Mucosa of rectum (tissue), 2 donors: ENCODE measurements at regions not wholly inside any gene's neighbourhood (a gene's known extent, or its start where the extent isn't known, plus 50 kb on each side); places are given as distances from the start of the nearest gene placed in this dataset.

Experiments used
- H3K27ac ChIP-seq, 2 donors: one replicate each; pipeline ENCODE4 v1.7.0; 2013; ENCODE audit warnings: inconsistent platforms in 2 of 2, low read depth in 2 of 2, low read length in 2 of 2
- H3K27me3 ChIP-seq, 2 donors: one replicate each; pipeline ENCODE4 v1.7.0; 2013; ENCODE audit warnings: low read length in 2 of 2; ENCODE audit not compliant: control insufficient read depth in 2 of 2, insufficient read depth in 2 of 2
- H3K36me3 ChIP-seq, 2 donors: one replicate each; pipeline ENCODE4 v1.7.0; 2013; ENCODE audit warnings: low read length in 2 of 2; ENCODE audit not compliant: control insufficient read depth in 2 of 2, insufficient read depth in 2 of 2
- H3K4me1 ChIP-seq, 2 donors: one replicate each; pipeline ENCODE4 v1.7.0; 2013; ENCODE audit warnings: low read length in 2 of 2, mild to moderate bottlenecking in 1 of 2; ENCODE audit not compliant: control insufficient read depth in 2 of 2, insufficient read depth in 2 of 2
- H3K4me3 ChIP-seq, 2 donors: one replicate each; pipeline ENCODE4 v1.7.0; 2013; ENCODE audit warnings: low read length in 2 of 2
- H3K9ac ChIP-seq, 2 donors: one replicate each; pipeline ENCODE4 v1.7.0; 2013; ENCODE audit warnings: low read length in 2 of 2, low read depth in 1 of 2, mild to moderate bottlenecking in 1 of 2
- H3K9me3 ChIP-seq, 2 donors: one replicate each; pipeline ENCODE4 v1.7.0; 2013; ENCODE audit warnings: low read length in 2 of 2; ENCODE audit not compliant: control insufficient read depth in 2 of 2
- donor health status: healthy.
- donor health status: Normal muscosa, but diverticular disease.

GRCh38 chr12:132407992-132408391, 78.6 kb upstream of the GALNT9 start:
- no peak overlapping the region for H3K4me3 ChIP-seq
- no peaks in the 10 kb centered on the region for H3K9me3 ChIP-seq
- H3K4me1 ChIP-seq = no peaks in the 10 kb centered on the region
- H3K9ac ChIP-seq = no peak overlapping the region
- no peak overlapping the region for H3K27ac ChIP-seq
- H3K27me3 ChIP-seq = peaks cover 0 to 7% of the 10 kb centered on the region in 2 donors
- H3K36me3 ChIP-seq = no peaks in the 10 kb centered on the region

GRCh38 chr12:132407451-132407961, 78.1 kb upstream of the GALNT9 start:
- Histone ChIP-seq H3K9me3 (no peaks in the 10 kb centered on the region), H3K36me3 (no peaks in the 10 kb centered on the region), H3K27ac (no peak overlapping the region), H3K4me1 (no peaks in the 10 kb centered on the region), H3K4me3 (no peak overlapping the region), H3K9ac (no peak overlapping the region), H3K27me3 (peaks cover 0 to 7% of the 10 kb centered on the region in 2 donors)

GRCh38 chr12:132406493-132407450, 77.4 kb upstream of the GALNT9 start:
- peaks cover 0 to 7% of the 10 kb centered on the region in 2 donors for H3K27me3 ChIP-seq
- no peaks in the 10 kb centered on the region for H3K9me3 ChIP-seq
- no peak overlapping the region for H3K9ac ChIP-seq
- no peaks in the 10 kb centered on the region for H3K4me1 ChIP-seq
- no peak overlapping the region for H3K27ac ChIP-seq
- no peak overlapping the region for H3K4me3 ChIP-seq
- H3K36me3 ChIP-seq = no peaks in the 10 kb centered on the region

GRCh38 chr12:132405742-132406251, 76.4 kb upstream of the GALNT9 start:
- Histone ChIP-seq H3K4me3 (no peak overlapping the region), H3K4me1 (no peaks in the 10 kb centered on the region), H3K36me3 (no peaks in the 10 kb centered on the region), H3K27ac (no peak overlapping the region), H3K9ac (no peak overlapping the region), H3K27me3 (peaks cover 0 to 7% of the 10 kb centered on the region in 2 donors), H3K9me3 (no peaks in the 10 kb centered on the region)

GRCh38 chr12:132404951-132405741, 75.8 kb upstream of the GALNT9 start:
- H3K27me3 ChIP-seq = peaks cover 0 to 7% of the 10 kb centered on the region in 2 donors
- H3K27ac ChIP-seq = no peak overlapping the region
- no peak overlapping the region for H3K9ac ChIP-seq
- no peak overlapping the region for H3K4me3 ChIP-seq
- H3K9me3 ChIP-seq = no peaks in the 10 kb centered on the region
- no peaks in the 10 kb centered on the region for H3K4me1 ChIP-seq
- no peaks in the 10 kb centered on the region for H3K36me3 ChIP-seq

GRCh38 chr12:132404435-132404855, 75.1 kb upstream of the GALNT9 start:
- Histone ChIP-seq H3K27ac (no peak overlapping the region), H3K4me1 (no peaks in the 10 kb centered on the region), H3K36me3 (no peaks in the 10 kb centered on the region), H3K9me3 (no peaks in the 10 kb centered on the region), H3K9ac (no peak overlapping the region), H3K27me3 (peaks cover 0 to 7% of the 10 kb centered on the region in 2 donors), H3K4me3 (no peak overlapping the region)

GRCh38 chr12:132403636-132404434, 74.4 kb upstream of the GALNT9 start:
- peaks cover 0 to 4% of the 10 kb centered on the region in 2 donors for H3K27me3 ChIP-seq

GRCh38 chr12:132402831-132403416, 73.5 kb upstream of the GALNT9 start:
- no peak overlapping the region for H3K9ac ChIP-seq
- H3K27ac ChIP-seq = no peak overlapping the region
- no peaks in the 10 kb centered on the region for H3K4me1 ChIP-seq
- peaks cover 8 to 12% of the 10 kb centered on the region in 2 donors for H3K27me3 ChIP-seq
- H3K9me3 ChIP-seq = no peaks in the 10 kb centered on the region
- H3K36me3 ChIP-seq = no peaks in the 10 kb centered on the region
- H3K4me3 ChIP-seq = no peak overlapping the region

More at GRCh38 chr12:132403636-132404434, 74.4 kb upstream of the GALNT9 start:
- no peak overlapping the region for H3K27ac ChIP-seq
- H3K4me3 ChIP-seq = no peak overlapping the region
- H3K9ac ChIP-seq = no peak overlapping the region
- H3K36me3 ChIP-seq = no peaks in the 10 kb centered on the region
- no peaks in the 10 kb centered on the region for H3K9me3 ChIP-seq
- H3K4me1 ChIP-seq = no peaks in the 10 kb centered on the region

GRCh38 chr12:132401982-132402381, 72.6 kb upstream of the GALNT9 start:
- no peak overlapping the region for H3K4me3 ChIP-seq
- H3K27me3 ChIP-seq = peaks cover 9 to 15% of the 10 kb centered on the region in 2 donors
- H3K9ac ChIP-seq = no peak overlapping the region
- no peaks in the 10 kb centered on the region for H3K9me3 ChIP-seq
- no peaks in the 10 kb centered on the region for H3K4me1 ChIP-seq
- no peak overlapping the region for H3K27ac ChIP-seq
- H3K36me3 ChIP-seq = no peaks in the 10 kb centered on the region
